IMR-90 (cell line): ENCODE measurements at regions not wholly inside any gene's neighbourhood (a gene's known extent, or its start where the extent isn't known, plus 50 kb on each side); places are given as distances from the start of the nearest gene placed in this dataset.

ENCODE experiments used
- ATAC-seq: fragments of 200-7000 bp; cut with Tn5 transposase; 2 replicates; pipeline ENCODE4 v1.9.1; 2020; ENCODE audit warnings: low read depth, mild to moderate bottlenecking, moderate library complexity
- BruUV-seq: library from RNA; stranded (reverse); fragments of 400-500 nt; replicated peaks from 2 replicates; lab custom pipeline; 2021; lab: Mats Ljungman, UMichigan
- CTCF ChIA-PET: fragments of 300-600 bp; formaldehyde crosslinking; extraction: SDS; loops from one replicate; lab custom pipeline; 2021; ENCODE audit warnings: antibody characterized with exemption; lab: Yijun Ruan, JAX
- POLR2A ChIA-PET: fragments of 300-600 bp; sonication (Branson Sonifier 250); formaldehyde crosslinking; loops from one replicate; lab custom pipeline; 2022; ENCODE audit warnings: antibody characterized with exemption; ENCODE audit not compliant: unreplicated experiment; lab: Charles Lee
- DNase-seq: peaks from one replicate; pipeline ENCODE4 v3.0.0; 2013
- H2AFZ ChIP-seq: replicated peaks from 2 replicates; pipeline ENCODE3; 2013; ENCODE audit warnings: low read length, mild to moderate bottlenecking; ENCODE audit not compliant: poor library complexity
- H2AK5ac ChIP-seq: 2 replicates; pipeline ENCODE4 v1.6.1; 2013; ENCODE audit warnings: low read depth, low read length, inconsistent platforms
- H2AK9ac ChIP-seq: replicated peaks from 2 replicates; pipeline ENCODE3; 2013; ENCODE audit warnings: mild to moderate bottlenecking, low read depth, low read length, moderate library complexity; ENCODE audit not compliant: poor library complexity
- H2BK120ac ChIP-seq: 2 replicates; pipeline ENCODE4 v1.6.1; 2013; ENCODE audit warnings: low read depth, low read length, inconsistent platforms
- H2BK15ac ChIP-seq: 3 replicates; pipeline ENCODE4 v1.6.1; 2013; ENCODE audit warnings: low read depth, low read length, inconsistent platforms
- H2BK20ac ChIP-seq: 2 replicates; pipeline ENCODE4 v1.6.1; 2013; ENCODE audit warnings: low read depth, mild to moderate bottlenecking, inconsistent platforms, low read length, moderate library complexity
- H2BK5ac ChIP-seq: 2 replicates; pipeline ENCODE4 v1.6.1; 2013; ENCODE audit warnings: mild to moderate bottlenecking, low read depth, low read length, inconsistent platforms; ENCODE audit not compliant: poor library complexity, severe bottlenecking
- H3K14ac ChIP-seq: replicated peaks from 2 replicates; pipeline ENCODE4 v1.6.1; 2013; ENCODE audit warnings: low read depth, low read length, inconsistent platforms
- H3K18ac ChIP-seq: 2 replicates; pipeline ENCODE4 v1.6.1; 2013; ENCODE audit warnings: low read depth, low read length, control low read depth
- H3K23ac ChIP-seq: 2 replicates; pipeline ENCODE4 v1.6.1; 2013; ENCODE audit warnings: low read depth, low read length, inconsistent platforms
- H3K27ac ChIP-seq: 2 replicates; pipeline ENCODE4 v1.5.1; 2013; ENCODE audit warnings: mild to moderate bottlenecking, control low read depth, low read length; ENCODE audit not compliant: insufficient read depth
- H3K27me3 ChIP-seq: 2 replicates; pipeline ENCODE4 v1.6.1; 2013; ENCODE audit warnings: low read length; ENCODE audit not compliant: control insufficient read depth, insufficient read depth
- H3K36me3 ChIP-seq: 2 replicates; pipeline ENCODE4 v1.6.1; 2013; ENCODE audit warnings: low read length, mixed read lengths; ENCODE audit not compliant: control insufficient read depth, insufficient read depth
- H3K4ac ChIP-seq: 2 replicates; pipeline ENCODE4 v1.6.1; 2013; ENCODE audit warnings: low read depth, low read length, inconsistent platforms
- H3K4me1 ChIP-seq: 2 replicates; pipeline ENCODE4 v1.6.1; 2013; ENCODE audit warnings: low read length, mixed read lengths; ENCODE audit not compliant: control insufficient read depth, insufficient read depth
- H3K4me2 ChIP-seq: 2 replicates; pipeline ENCODE4 v1.6.1; 2013; ENCODE audit warnings: low read depth, mild to moderate bottlenecking, control low read depth, low read length, moderate library complexity
- H3K4me3 ChIP-seq: 2 replicates; pipeline ENCODE4 v1.5.1; 2013; ENCODE audit warnings: low read depth, mild to moderate bottlenecking, control low read depth, low read length, moderate library complexity; ENCODE audit not compliant: insufficient read depth
- H3K56ac ChIP-seq: 2 replicates; pipeline ENCODE4 v1.6.1; 2013; ENCODE audit warnings: low read length, inconsistent platforms; ENCODE audit not compliant: insufficient read depth; ENCODE audit errors: extremely low read depth
- H3K79me1 ChIP-seq, 2 experiments: 2 replicates each; pipeline ENCODE4 v1.6.1; 2013; ENCODE audit warnings: low read length in 2 of 2, inconsistent platforms in 1 of 2, low read depth in 1 of 2
- H3K9ac ChIP-seq: 2 replicates; pipeline ENCODE4 v1.6.1; 2013; ENCODE audit warnings: low read depth, low read length, control low read depth
- H3K9me1 ChIP-seq: 2 replicates; pipeline ENCODE4 v1.6.1; 2013; ENCODE audit warnings: low read length, inconsistent platforms; ENCODE audit not compliant: insufficient read depth
- H3K9me3 ChIP-seq: 2 replicates; pipeline ENCODE4 v1.6.1; 2013; ENCODE audit warnings: low read length; ENCODE audit not compliant: control insufficient read depth, insufficient read depth
- H4K20me1 ChIP-seq: 2 replicates; pipeline ENCODE4 v1.6.1; 2013; ENCODE audit warnings: low read length, inconsistent platforms; ENCODE audit not compliant: insufficient read depth
- H4K5ac ChIP-seq: 2 replicates; pipeline ENCODE4 v1.6.1; 2013; ENCODE audit warnings: mild to moderate bottlenecking, low read depth, low read length, control low read depth
- H4K8ac ChIP-seq, 2 experiments: 2 replicates each; pipeline ENCODE4 v1.6.1; 2013; ENCODE audit warnings: low read depth in 2 of 2, low read length in 2 of 2, control low read depth in 1 of 2, inconsistent platforms in 1 of 2
- H4K91ac ChIP-seq: 2 replicates; pipeline ENCODE4 v1.6.1; 2013; ENCODE audit warnings: low read depth, low read length, inconsistent platforms; ENCODE audit not compliant: insufficient read depth
- BHLHE40 ChIP-seq: fragments of 150-350 bp; IDR thresholded peaks from 2 replicates; pipeline ENCODE4 v1.6.1; 2016; ENCODE audit warnings: mild to moderate bottlenecking, low read depth, low read length
- CEBPB ChIP-seq: IDR thresholded peaks from 2 replicates; pipeline ENCODE4 v1.6.1; 2012; ENCODE audit warnings: low read depth, low read length, improper control_type of control experiment
- CHD1 ChIP-seq: IDR thresholded peaks from 2 replicates; pipeline ENCODE4 v1.6.1; 2012; ENCODE audit warnings: low read depth, low read length, improper control_type of control experiment
- CTCF ChIP-seq: conservative IDR thresholded peaks from 2 replicates; pipeline ENCODE4 v1.5.1; 2012; ENCODE audit warnings: mild to moderate bottlenecking, low read depth, low read length, improper control_type of control experiment
- FOS ChIP-seq: fragments of 150-350 bp; IDR thresholded peaks from 2 replicates; pipeline ENCODE4 v1.6.1; 2016; ENCODE audit warnings: low read depth, low read length
- MAFK ChIP-seq: IDR thresholded peaks from 2 replicates; pipeline ENCODE4 v1.6.1; 2012; ENCODE audit warnings: low read depth, low read length, improper control_type of control experiment
- MAZ ChIP-seq: IDR thresholded peaks from 2 replicates; pipeline ENCODE4 v1.6.1; 2012; ENCODE audit warnings: low read depth, mild to moderate bottlenecking, low read length, improper control_type of control experiment, moderate library complexity, borderline replicate concordance
- RCOR1 ChIP-seq: IDR thresholded peaks from 2 replicates; pipeline ENCODE4 v1.6.1; 2012; ENCODE audit warnings: mild to moderate bottlenecking, low read length, improper control_type of control experiment; ENCODE audit not compliant: insufficient replicate concordance
- RFX5 ChIP-seq: IDR thresholded peaks from 2 replicates; pipeline ENCODE4 v1.8.0; 2012; ENCODE audit warnings: low read depth, mild to moderate bottlenecking, low read length, moderate library complexity
- WGBS, 2 experiments: methylation state at CpG; one replicate each; pipeline versions ENCODE4 v1.1.5 to v1.1.7; 2013; ENCODE audit warnings: missing lambda C conversion rate in 2 of 2; ENCODE audit not compliant: insufficient read length in 1 of 2; ENCODE audit errors: extremely low coverage in 2 of 2; 5-methylcytosine and 5-hydroxymethylcytosine counted together
- dilution Hi-C: fragments of 300-500 bp; cut with HindIII; formaldehyde crosslinking; loops from one replicate; pipeline ENCODE4 v1.14.3; 2018; ENCODE audit warnings: low sequenced_read_pairs; ENCODE audit not compliant: unreplicated experiment
- in situ Hi-C: fragments of 300-500 bp; cut with MboI; formaldehyde crosslinking; loops from 3 replicates; pipeline ENCODE4 v1.14.3; 2019; ENCODE audit warnings: low sequenced_read_pairs, inconsistent platforms, mixed read lengths
- intact Hi-C: fragments of 100-400 bp; cut with micrococcal nuclease; formaldehyde crosslinking; loops from 2 replicates; pipeline ENCODE4 v1.10.0; 2022
- TF ChIP-seq, protein P1 (sequence below): fragments of 150-350 bp; IDR thresholded peaks from 2 replicates; pipeline ENCODE4 v1.6.1; 2016; ENCODE audit warnings: low read depth, mild to moderate bottlenecking, low read length, moderate library complexity, borderline replicate concordance

GRCh38 chr12:97713270-97713669 is 250.7 kb downstream of the RMST start:
- Histone ChIP-seq H4K8ac (no peak overlapping the region), H2BK120ac (no peak overlapping the region), H3K27ac (no peak overlapping the region), H3K27me3 (no peaks in the 10 kb centered on the region), H3K4me2 (no peak overlapping the region), H3K18ac (no peak overlapping the region), H4K91ac (no peak overlapping the region), H3K56ac (no peak overlapping the region), H3K36me3 (no peaks in the 10 kb centered on the region), H2BK15ac (no peak overlapping the region), H2BK5ac (no peak overlapping the region), H4K5ac (no peak overlapping the region), H3K4me3 (no peak overlapping the region), H2BK20ac (no peak overlapping the region), H3K4me1 (no peaks in the 10 kb centered on the region), H3K79me1 (no peaks in the 10 kb centered on the region), H2AFZ (no peak overlapping the region), H3K9me1 (no peaks in the 10 kb centered on the region), H2AK9ac (no peak overlapping the region), H3K9ac (no peak overlapping the region), H3K14ac (no peak overlapping the region), H3K9me3 (peaks cover 10% of the 10 kb centered on the region), H3K23ac (no peak overlapping the region), H4K20me1 (no peaks in the 10 kb centered on the region), H2AK5ac (no peak overlapping the region), H3K4ac (no peak overlapping the region)
- in situ Hi-C loops = no loop called here
- ATAC-seq (no peak), DNase-seq (no peak)
- ChIA-PET CTCF (no interaction called here), POLR2A (no interaction called here)
- dilution Hi-C loops = no loop called here
- BruUV-seq = no TSS peak
- WGBS, 2 experiments = no CpG with 5 or more reads among the region's 1 CpG
- intact Hi-C loops = no loop called here
- TF ChIP-seq MAFK = no peak
- TF ChIP-seq RCOR1 = no peak
- TF ChIP-seq RFX5 = no peak
- no peak for TF ChIP-seq CTCF
- TF ChIP-seq, protein P1, sequence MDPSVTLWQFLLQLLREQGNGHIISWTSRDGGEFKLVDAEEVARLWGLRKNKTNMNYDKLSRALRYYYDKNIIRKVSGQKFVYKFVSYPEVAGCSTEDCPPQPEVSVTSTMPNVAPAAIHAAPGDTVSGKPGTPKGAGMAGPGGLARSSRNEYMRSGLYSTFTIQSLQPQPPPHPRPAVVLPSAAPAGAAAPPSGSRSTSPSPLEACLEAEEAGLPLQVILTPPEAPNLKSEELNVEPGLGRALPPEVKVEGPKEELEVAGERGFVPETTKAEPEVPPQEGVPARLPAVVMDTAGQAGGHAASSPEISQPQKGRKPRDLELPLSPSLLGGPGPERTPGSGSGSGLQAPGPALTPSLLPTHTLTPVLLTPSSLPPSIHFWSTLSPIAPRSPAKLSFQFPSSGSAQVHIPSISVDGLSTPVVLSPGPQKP = no peak
- TF ChIP-seq FOS = no peak
- TF ChIP-seq MAZ = no peak
- TF ChIP-seq CEBPB = no peak
- TF ChIP-seq CHD1 = no peak
- TF ChIP-seq BHLHE40 = no peak
